ENCODE measurements at regions not wholly inside any gene's neighbourhood (a gene's known extent, or its start where the extent isn't known, plus 50 kb on each side); places are given as distances from the start of the nearest gene placed in this dataset.

GRCh38 chr4:181261279-181261678 is 981.9 kb upstream of the TENM3 start:
- Mint-ChIP-seq H3K27me3 (ENCODE audit: low read depth in 3 of 3) (no peaks in the 10 kb centered on the region), H3K9me3 (peaks cover 0 to 4% (median 0%) of the 10 kb centered on the region in 7 donors), H3K27ac (no peak overlapping the region), H3K4me1 (no peaks in the 10 kb centered on the region), H3K4me3 (no peak overlapping the region), H3K36me3 (no peaks in the 10 kb centered on the region)
- DNase-seq = no peak
- Histone ChIP-seq H3K4me2 (replicated peaks; ENCODE audit: extremely low read depth, low read length, poor library complexity, severe bottlenecking) (no peak overlapping the region), H3K4me3 (replicated peaks in 1 of 3; ENCODE audit: low read depth in 2 of 3, low read length in 3 of 3) (no peak overlapping the region), H3K4me1 (ENCODE audit: control insufficient read depth in 1 of 2, insufficient read depth in 2 of 2, low read length in 2 of 2) (no peaks in the 10 kb centered on the region), H3K27me3 (ENCODE audit: control insufficient read depth in 2 of 2, insufficient read depth in 2 of 2, low read length in 2 of 2) (no peaks in the 10 kb centered on the region), H4K20me1 (ENCODE audit: insufficient read depth, low read length) (no peaks in the 10 kb centered on the region), H3K79me2 (ENCODE audit: insufficient read depth, low read length) (no peaks in the 10 kb centered on the region), H2AFZ (ENCODE audit: insufficient read depth, low read depth, low read length, poor library complexity, severe bottlenecking) (no peak overlapping the region), H3K36me3 (replicated peaks in 1 of 2; ENCODE audit: control insufficient read depth in 1 of 2, insufficient read depth in 2 of 2, low read length in 2 of 2) (no peaks in the 10 kb centered on the region), H3K9ac (ENCODE audit: insufficient read depth, low read length, poor library complexity, severe bottlenecking) (no peak overlapping the region), H3K27ac (ENCODE audit: low read depth in 1 of 2, low read length in 2 of 2) (no peak overlapping the region), H3K9me3 (replicated peaks in 1 of 2; ENCODE audit: control insufficient read depth in 1 of 2, insufficient read depth in 1 of 2, low read length in 2 of 2) (no peaks in the 10 kb centered on the region)
- WGBS (ENCODE audit: insufficient coverage) = 0% methylated on average over 2 of the region's 5 CpGs
- intact Hi-C loops (cut with micrococcal nuclease) = no loop called here
- TF ChIP-seq, protein P1, sequence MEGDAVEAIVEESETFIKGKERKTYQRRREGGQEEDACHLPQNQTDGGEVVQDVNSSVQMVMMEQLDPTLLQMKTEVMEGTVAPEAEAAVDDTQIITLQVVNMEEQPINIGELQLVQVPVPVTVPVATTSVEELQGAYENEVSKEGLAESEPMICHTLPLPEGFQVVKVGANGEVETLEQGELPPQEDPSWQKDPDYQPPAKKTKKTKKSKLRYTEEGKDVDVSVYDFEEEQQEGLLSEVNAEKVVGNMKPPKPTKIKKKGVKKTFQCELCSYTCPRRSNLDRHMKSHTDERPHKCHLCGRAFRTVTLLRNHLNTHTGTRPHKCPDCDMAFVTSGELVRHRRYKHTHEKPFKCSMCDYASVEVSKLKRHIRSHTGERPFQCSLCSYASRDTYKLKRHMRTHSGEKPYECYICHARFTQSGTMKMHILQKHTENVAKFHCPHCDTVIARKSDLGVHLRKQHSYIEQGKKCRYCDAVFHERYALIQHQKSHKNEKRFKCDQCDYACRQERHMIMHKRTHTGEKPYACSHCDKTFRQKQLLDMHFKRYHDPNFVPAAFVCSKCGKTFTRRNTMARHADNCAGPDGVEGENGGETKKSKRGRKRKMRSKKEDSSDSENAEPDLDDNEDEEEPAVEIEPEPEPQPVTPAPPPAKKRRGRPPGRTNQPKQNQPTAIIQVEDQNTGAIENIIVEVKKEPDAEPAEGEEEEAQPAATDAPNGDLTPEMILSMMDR (IDR thresholded peaks at IDR 0.05) = no peak

DNA sequence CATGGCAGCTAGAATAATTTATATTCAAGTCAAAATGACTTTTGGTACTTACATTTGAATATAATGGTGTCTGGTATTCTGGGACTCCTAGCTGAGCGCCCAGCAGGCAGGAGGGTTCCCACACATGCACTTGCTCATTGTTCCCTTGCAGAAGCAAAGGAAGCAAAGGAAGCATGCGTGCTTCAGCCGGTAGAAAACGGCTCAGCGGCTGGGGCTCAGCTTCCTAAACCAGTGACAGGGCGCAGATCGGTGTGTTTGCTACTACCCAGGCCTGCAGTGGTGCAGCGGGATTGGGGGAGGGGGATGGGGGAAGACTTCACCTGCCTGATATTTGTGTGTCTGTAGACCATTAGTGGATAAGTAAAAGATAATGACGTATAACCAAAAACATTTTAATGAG is 978.3 kb upstream of the TENM3 start:
- H4K20me1 ChIP-seq (ENCODE audit: insufficient read depth, low read length) = no peaks in the 10 kb centered on the region
- no peak overlapping the region for H3K4me2 ChIP-seq (replicated peaks; ENCODE audit: extremely low read depth, low read length, poor library complexity, severe bottlenecking)
- H3K4me1 ChIP-seq (ENCODE audit: control insufficient read depth in 1 of 2, insufficient read depth in 2 of 2, low read length in 2 of 2) = no peaks in the 10 kb centered on the region
- Mint-ChIP-seq H3K36me3 (no peaks in the 10 kb centered on the region), H3K4me1 (no peaks in the 10 kb centered on the region), H3K4me3 (peak overlapping the region in 1 of 2 donors; percentile 6), H3K27ac (no peak overlapping the region), H3K27me3 (ENCODE audit: low read depth in 3 of 3) (no peaks in the 10 kb centered on the region), H3K9me3 (no peaks in the 10 kb centered on the region)
- no peak overlapping the region for H3K27ac ChIP-seq (ENCODE audit: low read depth in 1 of 2, low read length in 2 of 2)
- no peaks in the 10 kb centered on the region for H3K79me2 ChIP-seq (ENCODE audit: insufficient read depth, low read length)
- H3K9me3 ChIP-seq (replicated peaks in 1 of 2; ENCODE audit: control insufficient read depth in 1 of 2, insufficient read depth in 1 of 2, low read length in 2 of 2) = no peaks in the 10 kb centered on the region
- intact Hi-C loops (cut with micrococcal nuclease) = no loop called here
- H3K27me3 ChIP-seq (ENCODE audit: control insufficient read depth in 2 of 2, insufficient read depth in 2 of 2, low read length in 2 of 2) = no peaks in the 10 kb centered on the region
- no peak for DNase-seq
- no peaks in the 10 kb centered on the region for H3K36me3 ChIP-seq (replicated peaks in 1 of 2; ENCODE audit: control insufficient read depth in 1 of 2, insufficient read depth in 2 of 2, low read length in 2 of 2)
- H3K4me3 ChIP-seq (replicated peaks in 1 of 3; ENCODE audit: low read depth in 2 of 3, low read length in 3 of 3) = no peak overlapping the region
- TF ChIP-seq, protein P1 (IDR thresholded peaks at IDR 0.05) = no peak
- no peak overlapping the region for H3K9ac ChIP-seq (ENCODE audit: insufficient read depth, low read length, poor library complexity, severe bottlenecking)
- 7% methylated on average over 4 of the region's 9 CpGs for WGBS (ENCODE audit: insufficient coverage)
- no peak overlapping the region for H2AFZ ChIP-seq (ENCODE audit: insufficient read depth, low read depth, low read length, poor library complexity, severe bottlenecking)

Measured in CD14-positive monocyte (primary cell).